ENCODE measurements at regions not wholly inside any gene's neighbourhood (a gene's known extent, or its start where the extent isn't known, plus 50 kb on each side); places are given as distances from the start of the nearest gene placed in this dataset.
A peak's percentile ranks its signal among the peaks of the same experiment; 100 is the strongest.
"Not testable (repeated sequence)": the region's sequence is repeated elsewhere in the genome, so short reads cannot be mapped to it uniquely, and the experiment has no call there.

DNA sequence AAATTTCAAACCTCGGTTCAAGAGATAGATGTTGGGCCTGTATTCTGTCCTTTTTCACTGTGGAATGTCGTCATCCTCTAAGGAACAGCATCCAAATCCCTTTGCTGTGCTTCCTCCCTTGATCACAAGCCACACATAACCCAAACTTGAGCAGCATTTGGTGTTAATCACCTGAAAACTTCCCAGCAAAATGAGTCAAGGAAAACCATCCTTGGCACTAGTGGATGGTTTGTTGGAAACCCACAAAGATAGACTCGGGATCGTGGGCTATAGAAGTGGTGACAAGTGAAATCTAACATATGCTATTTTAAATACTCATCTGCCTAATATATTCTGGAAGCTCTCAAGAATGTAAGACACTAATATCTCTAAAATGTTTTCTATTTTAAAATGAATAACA, 459.1 kb downstream of the SETD4 start:
- no peaks in the 10 kb centered on the region for H3K27me3 ChIP-seq (ENCODE audit: control insufficient read depth, insufficient read depth, low read length)
- no peaks in the 10 kb centered on the region for H3K36me3 ChIP-seq (replicated peaks; ENCODE audit: control insufficient read depth, insufficient read depth, low read length)
- no peak overlapping the region for H3K4me3 ChIP-seq (ENCODE audit: insufficient read depth, low read depth, low read length)
- no peak for DNase-seq

DNA sequence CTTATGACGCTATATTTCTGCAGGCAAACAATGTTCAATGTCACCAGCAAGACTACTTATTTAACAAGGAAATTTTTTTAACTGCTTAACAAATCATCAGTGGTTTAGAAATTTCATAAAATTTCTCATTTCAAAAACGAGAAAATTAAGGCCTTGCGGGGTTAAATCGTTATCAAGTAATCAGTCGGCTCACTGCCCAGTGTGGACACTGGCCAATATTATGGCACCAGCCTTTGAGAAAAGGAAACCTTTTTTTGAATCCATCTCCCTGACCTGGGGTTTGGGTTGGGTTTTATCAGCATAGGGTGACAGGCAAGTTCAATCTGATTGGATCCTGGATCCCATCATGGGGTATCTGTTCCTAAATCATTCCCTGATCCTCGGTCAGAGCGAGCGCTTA, 461.2 kb downstream of the SETD4 start:
- Histone ChIP-seq H3K4me3 (ENCODE audit: insufficient read depth, low read depth, low read length) (no peak overlapping the region), H3K27me3 (ENCODE audit: control insufficient read depth, insufficient read depth, low read length) (no peaks in the 10 kb centered on the region), H3K36me3 (replicated peaks; ENCODE audit: control insufficient read depth, insufficient read depth, low read length) (no peaks in the 10 kb centered on the region)
- no peak for DNase-seq

GRCh38 chr21:35597750-35598339, 462.5 kb downstream of the SETD4 start:
- no peak overlapping the region for H3K4me3 ChIP-seq (ENCODE audit: insufficient read depth, low read depth, low read length)
- H3K27me3 ChIP-seq (ENCODE audit: control insufficient read depth, insufficient read depth, low read length): no peaks in the 10 kb centered on the region
- no peak for DNase-seq
- H3K36me3 ChIP-seq (replicated peaks; ENCODE audit: control insufficient read depth, insufficient read depth, low read length): no peaks in the 10 kb centered on the region

- Histone ChIP-seq H3K4me3 (ENCODE audit: insufficient read depth, low read depth, low read length) (no peak overlapping the region), H3K36me3 (replicated peaks; ENCODE audit: control insufficient read depth, insufficient read depth, low read length) (no peaks in the 10 kb centered on the region), H3K27me3 (ENCODE audit: control insufficient read depth, insufficient read depth, low read length) (no peaks in the 10 kb centered on the region)
- no peak for DNase-seq
These were observed 465.4 kb downstream of the SETD4 start for GRCh38 chr21:35594905-35595304.

DNA sequence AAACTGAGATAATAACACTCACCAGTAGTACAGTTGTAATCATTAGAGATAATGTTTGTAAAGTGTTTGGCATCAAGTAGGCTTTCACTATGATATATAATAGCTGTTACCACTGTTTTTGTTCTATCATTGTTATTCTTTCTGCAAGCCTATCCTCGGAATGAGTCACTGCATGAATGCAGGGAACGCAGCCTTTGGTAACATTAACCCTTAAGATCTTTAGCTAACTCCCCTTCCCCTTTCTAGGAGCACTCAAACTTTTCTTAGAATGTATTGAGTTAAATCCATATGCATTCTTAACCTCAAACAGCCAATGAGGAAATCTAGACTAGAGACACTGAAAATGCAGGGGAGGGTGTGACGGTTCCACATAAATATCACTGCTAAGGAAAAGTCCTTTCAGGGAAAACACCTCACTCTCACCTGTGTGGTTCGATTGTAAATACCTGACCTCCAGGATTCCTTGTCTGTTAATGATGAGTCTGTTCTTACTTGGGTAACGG, 467.3 kb downstream of the SETD4 start:
- Histone ChIP-seq H3K36me3 (replicated peaks; ENCODE audit: control insufficient read depth, insufficient read depth, low read length) (no peaks in the 10 kb centered on the region), H3K4me3 (ENCODE audit: insufficient read depth, low read depth, low read length) (no peak overlapping the region), H3K27me3 (ENCODE audit: control insufficient read depth, insufficient read depth, low read length) (no peaks in the 10 kb centered on the region)
- DNase-seq: peak; percentile 19

DNA sequence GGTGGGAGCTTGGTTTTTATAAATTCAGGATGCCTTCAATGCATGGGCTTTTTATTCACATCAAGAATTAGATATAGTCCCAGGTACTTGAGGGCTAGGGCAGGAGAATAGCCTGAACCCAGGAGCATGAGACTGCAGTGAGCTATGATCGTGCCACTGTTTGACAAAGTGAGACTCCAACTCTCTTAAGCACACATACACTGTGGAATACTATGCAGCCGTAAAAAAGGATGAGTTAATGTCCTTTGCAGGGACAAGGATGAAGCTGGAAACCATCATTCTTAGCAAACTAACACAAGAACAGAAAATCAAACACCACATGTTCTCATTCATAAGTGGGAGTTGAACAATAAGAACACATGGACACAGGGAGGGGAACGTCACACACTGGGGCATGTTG, 470.0 kb downstream of the SETD4 start:
- DNase-seq; H3K4me3 ChIP-seq (ENCODE audit: insufficient read depth, low read depth, low read length); H3K27me3 ChIP-seq (ENCODE audit: control insufficient read depth, insufficient read depth, low read length); H3K36me3 ChIP-seq (replicated peaks; ENCODE audit: control insufficient read depth, insufficient read depth, low read length): not testable (repeated sequence)

GRCh38 chr21:35587841-35588380, 472.4 kb downstream of the SETD4 start:
- H3K36me3 ChIP-seq (replicated peaks; ENCODE audit: control insufficient read depth, insufficient read depth, low read length): no peaks in the 10 kb centered on the region
- H3K4me3 ChIP-seq (ENCODE audit: insufficient read depth, low read depth, low read length): no peak overlapping the region
- DNase-seq: no peak
- no peaks in the 10 kb centered on the region for H3K27me3 ChIP-seq (ENCODE audit: control insufficient read depth, insufficient read depth, low read length)

DNA sequence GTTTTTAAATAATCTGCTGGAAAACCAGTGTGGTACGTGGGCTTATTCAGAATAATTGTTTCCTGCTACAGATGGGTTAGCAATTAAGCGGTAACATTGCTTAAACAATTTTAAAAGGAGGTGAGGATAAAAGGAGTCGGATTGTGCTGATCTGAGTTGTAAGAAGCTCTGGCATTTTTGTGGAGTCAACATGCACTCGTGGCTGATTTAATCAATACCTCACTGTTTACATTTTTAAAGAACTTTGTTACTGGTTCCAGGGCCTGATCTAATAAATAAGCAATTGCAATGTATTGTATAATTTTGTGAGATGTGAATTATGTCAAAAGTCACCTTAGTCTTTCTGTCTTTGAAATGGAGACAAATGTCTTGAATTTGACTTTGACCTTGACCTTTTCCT, 474.0 kb downstream of the SETD4 start:
- Histone ChIP-seq H3K4me3 (ENCODE audit: insufficient read depth, low read depth, low read length) (no peak overlapping the region), H3K36me3 (replicated peaks; ENCODE audit: control insufficient read depth, insufficient read depth, low read length) (no peaks in the 10 kb centered on the region), H3K27me3 (ENCODE audit: control insufficient read depth, insufficient read depth, low read length) (no peaks in the 10 kb centered on the region)
- DNase-seq: no peak

- H3K27me3 ChIP-seq (ENCODE audit: control insufficient read depth, insufficient read depth, low read length): no peaks in the 10 kb centered on the region
- DNase-seq: no peak
These were observed 474.4 kb downstream of the SETD4 start for GRCh38 chr21:35585878-35586277.

GRCh38 chr21:35585155-35585554, 475.2 kb downstream of the SETD4 start:
- Histone ChIP-seq H3K36me3 (replicated peaks; ENCODE audit: control insufficient read depth, insufficient read depth, low read length) (no peaks in the 10 kb centered on the region), H3K27me3 (ENCODE audit: control insufficient read depth, insufficient read depth, low read length) (no peaks in the 10 kb centered on the region), H3K4me3 (ENCODE audit: insufficient read depth, low read depth, low read length) (no peak overlapping the region)
- no peak for DNase-seq

More at GRCh38 chr21:35585878-35586277, 474.4 kb downstream of the SETD4 start:
- Histone ChIP-seq H3K36me3 (replicated peaks; ENCODE audit: control insufficient read depth, insufficient read depth, low read length) (no peaks in the 10 kb centered on the region), H3K4me3 (ENCODE audit: insufficient read depth, low read depth, low read length) (no peak overlapping the region)

DNA sequence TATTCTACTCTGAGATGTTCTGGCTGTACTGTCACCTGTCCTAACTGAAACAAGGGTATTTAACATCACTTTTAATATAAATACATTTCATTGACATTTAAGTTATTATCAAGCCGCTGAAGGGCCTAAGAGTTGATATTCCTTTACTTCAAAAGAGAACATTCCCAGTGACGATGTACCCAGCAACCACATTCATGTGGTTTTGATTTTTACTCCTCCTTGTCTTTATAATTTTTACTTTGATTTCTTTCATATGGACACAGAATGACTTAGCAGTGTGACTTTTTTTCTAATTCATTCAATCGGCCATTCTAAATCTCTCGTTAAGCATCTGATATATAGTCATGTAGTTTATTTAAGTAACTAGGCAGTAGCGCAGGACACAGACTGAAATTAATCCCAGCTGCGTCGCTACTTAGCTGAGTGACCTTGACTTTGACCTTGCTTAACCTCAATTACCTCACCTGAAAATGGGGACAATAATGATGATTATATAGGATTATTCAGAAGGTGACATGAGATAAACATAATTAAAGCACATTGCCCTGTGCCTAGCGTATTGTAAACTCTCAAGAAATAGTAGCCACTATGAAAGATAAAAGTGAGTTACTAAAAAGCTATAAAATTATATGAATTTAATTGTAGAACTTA, 476.6 kb downstream of the SETD4 start:
- no peaks in the 10 kb centered on the region for H3K36me3 ChIP-seq (replicated peaks; ENCODE audit: control insufficient read depth, insufficient read depth, low read length)
- no peak for DNase-seq
- no peaks in the 10 kb centered on the region for H3K27me3 ChIP-seq (ENCODE audit: control insufficient read depth, insufficient read depth, low read length)
- no peak overlapping the region for H3K4me3 ChIP-seq (ENCODE audit: insufficient read depth, low read depth, low read length)

DNA sequence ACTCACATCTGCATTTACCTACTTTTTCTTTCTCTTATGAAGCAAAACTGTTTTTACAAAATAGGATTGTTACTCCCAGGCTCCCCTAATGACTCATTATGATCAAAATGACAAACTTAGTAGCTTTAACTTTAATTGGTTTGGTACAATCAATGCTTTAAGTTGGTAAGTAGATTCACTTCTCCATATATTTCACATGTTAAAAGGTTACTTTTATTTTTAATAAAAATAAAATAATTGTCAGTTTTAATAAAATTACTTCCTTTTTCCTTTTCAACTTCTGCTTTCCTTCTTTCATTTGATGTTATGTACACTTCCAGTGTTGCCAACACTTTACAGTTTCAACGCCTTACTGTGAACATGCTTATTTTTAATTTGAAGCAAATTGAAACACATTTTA, 477.6 kb downstream of the SETD4 start:
- DNase-seq: no peak
- Histone ChIP-seq H3K27me3 (ENCODE audit: control insufficient read depth, insufficient read depth, low read length) (no peaks in the 10 kb centered on the region), H3K36me3 (replicated peaks; ENCODE audit: control insufficient read depth, insufficient read depth, low read length) (no peaks in the 10 kb centered on the region), H3K4me3 (ENCODE audit: insufficient read depth, low read depth, low read length) (no peak overlapping the region)

DNA sequence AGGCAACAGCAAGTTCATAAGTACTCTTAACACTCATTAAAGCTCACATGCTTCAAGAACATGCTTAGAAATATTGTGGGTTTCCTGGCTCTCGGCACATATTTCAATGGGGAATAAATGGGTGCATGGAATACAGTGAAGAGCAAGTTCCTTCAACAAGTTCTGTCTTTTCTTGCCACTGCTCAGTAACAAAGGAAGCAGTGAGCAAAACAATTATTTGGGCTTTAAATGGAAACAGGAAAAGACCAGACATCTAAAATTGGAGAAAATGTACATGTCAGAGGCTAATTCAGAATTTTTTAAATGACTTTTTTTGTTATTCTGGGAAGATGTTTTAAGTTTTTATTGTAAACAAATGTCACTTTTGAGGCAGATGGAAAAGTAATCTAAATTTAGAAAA, 478.7 kb downstream of the SETD4 start:
- DNase-seq: no peak
- Histone ChIP-seq H3K36me3 (replicated peaks; ENCODE audit: control insufficient read depth, insufficient read depth, low read length) (no peaks in the 10 kb centered on the region), H3K27me3 (ENCODE audit: control insufficient read depth, insufficient read depth, low read length) (no peaks in the 10 kb centered on the region), H3K4me3 (ENCODE audit: insufficient read depth, low read depth, low read length) (no peak overlapping the region)

GRCh38 chr21:35579520-35580293, 480.6 kb downstream of the SETD4 start:
- DNase-seq: no peak
- H3K4me3 ChIP-seq (ENCODE audit: insufficient read depth, low read depth, low read length): no peak overlapping the region
- no peaks in the 10 kb centered on the region for H3K36me3 ChIP-seq (replicated peaks; ENCODE audit: control insufficient read depth, insufficient read depth, low read length)
- H3K27me3 ChIP-seq (ENCODE audit: control insufficient read depth, insufficient read depth, low read length): no peaks in the 10 kb centered on the region
